ENCODE measurements at regions not wholly inside any gene's neighbourhood (a gene's known extent, or its start where the extent isn't known, plus 50 kb on each side); places are given as distances from the start of the nearest gene placed in this dataset.
A peak's percentile ranks its signal among the peaks of the same experiment; 100 is the strongest.
"Not testable (repeated sequence)": the region's sequence is repeated elsewhere in the genome, so short reads cannot be mapped to it uniquely, and the experiment has no call there.

- DNase-seq: no peak
Measured at GRCh38 chr1:234896477-234897389, 231.9 kb downstream of the TOMM20 start.

DNA sequence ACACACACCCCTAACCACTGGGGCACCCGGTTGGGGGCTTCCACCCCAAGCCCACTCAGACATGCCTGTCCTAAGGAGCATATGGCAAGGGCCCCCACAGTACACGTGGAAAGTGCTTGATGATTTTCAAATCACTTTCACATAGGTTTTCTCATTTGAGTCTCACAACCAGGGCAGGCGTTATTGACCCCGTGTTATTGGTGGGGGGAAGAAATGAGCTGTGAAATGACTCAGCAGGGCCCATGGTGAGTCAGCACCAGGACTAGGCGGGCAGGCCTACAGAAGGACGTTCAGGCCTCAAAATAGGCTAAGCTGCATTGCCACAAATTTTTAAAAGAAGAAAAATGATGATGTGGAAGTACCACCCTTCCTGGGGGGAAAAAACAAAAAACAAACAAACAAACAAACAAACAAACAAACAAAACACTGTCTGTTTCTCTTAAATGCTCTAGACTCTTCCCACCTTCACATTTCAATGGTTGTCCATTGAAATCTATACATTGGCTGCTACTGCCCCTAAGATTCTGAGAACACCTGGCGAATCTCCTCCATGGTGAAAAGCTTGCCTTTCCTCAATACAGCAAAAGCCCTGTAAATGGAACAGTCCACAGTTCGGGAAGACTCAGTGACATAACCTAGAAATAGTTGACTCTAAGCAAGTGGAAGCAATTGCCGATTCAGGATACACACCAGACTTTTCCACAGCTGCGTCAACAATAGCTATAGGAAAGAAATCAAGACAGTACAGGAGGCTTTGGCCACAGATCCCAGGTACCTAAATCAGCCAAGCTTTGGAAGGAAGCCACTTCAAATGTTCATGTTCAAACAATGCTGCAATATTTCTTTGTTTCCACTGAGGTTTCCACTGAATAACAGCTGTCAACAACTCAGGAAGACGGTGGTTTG is 234.7 kb downstream of the TOMM20 start:
- peak; percentile 24 for DNase-seq

GRCh38 chr1:234893359-234893724 is 235.3 kb downstream of the TOMM20 start:
- DNase-seq: no peak

GRCh38 chr1:234892642-234893041 is 236.0 kb downstream of the TOMM20 start:
- DNase-seq: no peak

DNA sequence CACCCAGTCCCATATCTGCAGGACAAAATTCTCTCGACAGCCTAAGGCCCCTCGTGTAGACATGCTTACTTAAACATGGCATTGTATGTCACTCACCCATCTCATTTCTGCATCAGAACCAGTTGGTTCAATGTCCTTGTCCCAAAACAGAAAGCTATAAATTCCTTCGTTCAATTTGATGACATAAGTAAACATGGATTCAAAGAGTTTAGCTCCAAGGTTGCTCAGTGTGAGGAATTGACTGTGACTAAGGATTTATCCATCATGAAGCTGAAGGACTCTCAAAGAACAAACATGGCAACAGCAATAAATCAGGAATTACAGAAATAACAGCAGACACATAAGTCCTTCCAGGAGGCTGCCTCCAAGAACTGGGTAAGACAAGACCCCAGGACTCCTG is 237.2 kb downstream of the TOMM20 start:
- DNase-seq: no peak

DNA sequence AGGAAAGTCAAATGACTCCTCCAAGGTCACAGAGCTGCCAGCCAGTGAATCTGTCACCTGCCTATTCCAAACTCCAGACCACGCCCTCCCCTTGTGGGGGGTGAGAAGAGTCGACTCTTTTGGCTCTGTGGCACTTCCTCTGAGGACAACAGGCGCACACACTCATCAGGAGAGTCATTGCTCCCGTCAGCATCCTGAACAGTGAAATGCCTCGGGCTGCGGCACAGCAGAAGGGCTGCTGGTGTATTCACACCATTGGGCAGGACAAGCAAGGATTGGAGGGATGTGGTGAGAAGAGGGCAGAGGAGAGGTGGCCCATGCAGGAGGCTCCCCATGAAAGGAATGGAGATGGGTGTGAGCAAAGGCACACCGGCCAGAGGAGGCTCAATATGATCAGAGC is 239.0 kb downstream of the TOMM20 start:
- DNase-seq: no peak

DNA sequence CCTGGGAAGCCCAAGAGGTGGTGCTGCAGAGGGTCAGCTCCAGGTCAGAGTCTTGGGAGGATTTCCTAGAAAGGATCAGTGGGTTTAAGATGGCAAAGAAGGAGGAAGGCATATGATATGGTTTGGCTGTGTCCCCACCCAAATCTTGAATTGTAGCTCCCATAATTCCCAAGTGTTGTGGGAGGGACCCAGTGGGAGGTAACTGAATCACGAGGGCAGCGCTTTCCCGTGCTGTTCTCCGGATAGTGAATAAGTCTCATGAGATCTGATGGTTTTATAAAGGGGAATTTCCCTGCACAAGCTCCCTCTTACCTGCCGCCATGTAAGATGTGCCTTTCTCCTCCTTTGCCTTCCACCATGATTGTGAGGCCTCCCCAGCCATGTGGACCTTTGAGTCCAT is 240.4 kb downstream of the TOMM20 start:
- not testable (repeated sequence) for DNase-seq

DNA sequence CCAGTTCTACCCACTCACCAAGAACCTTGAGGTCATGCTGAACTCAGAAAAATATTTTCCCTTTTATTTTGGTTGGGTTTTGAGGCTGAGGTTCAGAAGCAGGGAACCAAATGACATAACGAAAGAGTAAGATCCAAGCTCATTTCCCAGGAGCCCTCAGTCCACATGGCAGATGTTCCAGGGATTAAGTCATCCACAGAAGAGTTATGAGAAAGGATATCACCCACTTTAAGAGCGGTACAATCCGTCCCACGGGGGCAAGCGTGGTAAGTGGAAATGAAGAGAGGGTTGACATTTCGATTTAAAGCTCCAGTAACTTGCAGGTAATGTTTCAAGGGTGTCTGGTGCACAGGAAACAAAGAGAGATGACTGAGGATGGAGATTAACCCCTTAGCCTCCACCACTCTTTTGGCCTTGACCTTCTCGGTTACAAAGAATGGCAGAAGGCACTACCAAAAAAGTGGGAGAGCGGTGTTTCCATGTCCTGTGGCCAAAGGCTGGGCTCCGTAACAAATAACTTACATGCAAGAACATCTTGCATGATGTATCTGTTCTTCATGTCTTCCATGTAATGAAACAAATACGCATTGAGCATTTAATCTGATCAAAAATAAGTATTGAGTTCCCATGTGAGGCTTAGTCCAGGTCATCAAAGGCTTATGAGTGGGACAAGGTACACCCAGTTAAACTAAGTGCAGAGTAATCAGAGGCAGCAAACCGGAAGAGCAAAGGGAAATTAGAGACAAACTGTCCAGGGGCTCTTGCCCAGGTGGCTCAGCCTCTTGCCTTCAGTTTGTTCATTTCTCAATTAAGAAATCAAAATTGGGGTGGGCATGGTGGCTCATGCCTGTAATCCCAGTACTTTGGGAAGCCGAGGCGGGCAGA is 241.4 kb downstream of the TOMM20 start:
- DNase-seq: no peak

GRCh38 chr1:234886081-234886984 is 242.3 kb downstream of the TOMM20 start:
- DNase-seq: no peak

- no peak for DNase-seq
Measured at GRCh38 chr1:234885601-234886000, 243.0 kb downstream of the TOMM20 start.

GRCh38 chr1:234884701-234885100 is 243.9 kb downstream of the TOMM20 start:
- no peak for DNase-seq

GRCh38 chr1:234884006-234884405 is 244.6 kb downstream of the TOMM20 start:
- no peak for DNase-seq

- DNase-seq: no peak
Measured at GRCh38 chr1:234882898-234883297, 245.7 kb downstream of the TOMM20 start.

DNA sequence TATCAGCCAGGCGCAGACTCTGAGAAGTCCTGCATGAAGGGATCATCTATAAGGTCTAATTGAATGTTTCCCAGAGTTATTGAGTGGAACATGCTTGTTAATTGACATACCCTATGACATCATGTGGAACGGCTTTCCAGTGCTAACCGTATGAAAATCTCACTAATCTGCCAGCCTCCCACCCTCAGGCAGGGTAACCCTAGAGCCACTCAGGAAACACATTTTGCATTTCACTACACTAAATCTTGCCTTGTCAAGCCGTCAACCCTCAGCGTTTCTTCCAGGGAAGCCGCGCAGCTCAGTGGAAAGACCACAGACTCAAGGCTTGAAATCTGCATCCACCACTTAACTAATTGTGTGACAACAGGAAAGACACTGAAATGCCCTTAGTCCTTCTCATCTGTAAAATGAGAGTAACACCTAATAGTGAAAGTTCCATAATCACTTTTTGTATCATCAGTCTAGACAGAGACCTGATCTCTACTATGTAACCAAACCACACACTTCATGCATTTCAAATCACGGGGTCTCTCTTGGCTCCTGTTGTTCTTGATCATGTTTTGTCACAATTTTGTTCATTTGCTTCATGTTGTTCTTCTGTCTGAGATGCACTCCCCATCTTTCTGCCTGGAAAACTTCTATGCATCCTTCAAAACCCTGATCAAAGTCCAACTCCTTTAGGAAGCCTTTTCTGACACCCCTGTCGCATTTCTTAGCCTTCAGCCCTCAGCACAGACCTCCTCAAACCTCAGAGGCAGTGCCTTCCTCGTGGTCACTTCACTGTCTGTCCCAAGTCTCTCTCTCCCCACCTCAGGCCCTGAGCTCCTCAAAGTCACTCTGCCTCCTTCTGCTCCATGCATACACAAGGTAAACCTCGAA is 246.5 kb downstream of the TOMM20 start:
- DNase-seq: no peak

DNA sequence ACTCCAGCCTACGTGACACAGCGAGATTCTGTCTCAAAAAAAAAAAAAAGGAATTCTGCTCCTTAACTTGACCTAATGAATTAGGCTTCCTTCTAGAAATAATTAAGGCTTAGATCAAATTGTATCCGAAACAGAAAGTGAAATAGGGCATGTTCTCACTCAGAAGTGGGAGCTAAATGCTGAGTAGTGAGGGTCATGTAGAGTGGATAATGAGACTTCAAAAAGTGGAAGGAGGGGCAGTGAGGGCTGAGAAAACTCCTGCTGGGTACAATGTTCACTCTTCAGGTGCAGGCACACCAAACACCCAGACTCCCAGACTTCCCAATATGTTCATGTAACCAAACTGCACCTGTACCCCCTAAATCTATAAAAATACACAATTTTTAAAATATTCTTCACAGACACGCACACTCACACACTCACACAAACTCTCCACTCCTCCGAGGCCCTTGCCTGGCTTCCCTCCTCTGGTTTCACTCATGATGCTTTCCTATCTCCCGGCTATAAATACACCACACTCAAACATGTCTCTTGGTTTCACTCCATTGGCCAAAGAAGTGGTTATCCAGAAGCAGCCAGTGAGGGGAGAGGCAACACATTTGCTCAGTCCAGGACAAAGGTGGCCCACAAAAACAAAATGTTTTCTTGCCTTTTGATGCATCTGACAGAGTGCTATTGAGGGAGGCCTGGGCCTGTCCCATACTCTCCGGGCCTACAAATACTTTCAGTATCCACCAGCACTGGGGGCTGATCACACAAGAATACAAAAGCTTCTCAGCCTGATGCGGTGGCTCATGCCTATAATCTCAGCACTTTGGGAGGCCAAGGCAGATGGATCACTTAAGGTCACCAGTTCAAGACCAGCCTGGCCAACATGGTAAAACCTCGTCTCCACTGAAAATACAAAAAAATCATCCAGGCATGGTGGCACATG is 249.2 kb downstream of the TOMM20 start:
- DNase-seq: no peak

DNA sequence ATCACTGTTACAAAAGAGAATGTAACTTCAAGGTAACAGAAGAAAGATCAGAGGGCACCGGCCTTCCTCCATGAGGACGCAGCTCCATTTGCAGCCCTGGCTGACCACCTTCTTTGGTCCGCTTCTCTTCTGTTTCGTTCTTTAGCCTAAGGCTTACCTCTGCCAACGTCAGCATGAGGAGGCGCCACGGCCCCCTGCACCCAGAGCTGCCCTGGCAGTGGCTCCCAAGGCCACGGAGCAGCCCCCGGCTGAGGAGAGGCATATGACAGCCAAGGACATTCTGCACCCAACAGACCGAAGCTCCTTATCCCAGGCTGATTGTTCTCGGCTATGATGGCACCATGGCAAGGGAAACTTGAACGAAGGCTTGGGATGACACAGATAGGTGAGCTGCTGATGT is 250.3 kb downstream of the TOMM20 start:
- no peak for DNase-seq

GRCh38 chr1:234877761-234878160 is 250.9 kb downstream of the TOMM20 start:
- no peak for DNase-seq

DNA sequence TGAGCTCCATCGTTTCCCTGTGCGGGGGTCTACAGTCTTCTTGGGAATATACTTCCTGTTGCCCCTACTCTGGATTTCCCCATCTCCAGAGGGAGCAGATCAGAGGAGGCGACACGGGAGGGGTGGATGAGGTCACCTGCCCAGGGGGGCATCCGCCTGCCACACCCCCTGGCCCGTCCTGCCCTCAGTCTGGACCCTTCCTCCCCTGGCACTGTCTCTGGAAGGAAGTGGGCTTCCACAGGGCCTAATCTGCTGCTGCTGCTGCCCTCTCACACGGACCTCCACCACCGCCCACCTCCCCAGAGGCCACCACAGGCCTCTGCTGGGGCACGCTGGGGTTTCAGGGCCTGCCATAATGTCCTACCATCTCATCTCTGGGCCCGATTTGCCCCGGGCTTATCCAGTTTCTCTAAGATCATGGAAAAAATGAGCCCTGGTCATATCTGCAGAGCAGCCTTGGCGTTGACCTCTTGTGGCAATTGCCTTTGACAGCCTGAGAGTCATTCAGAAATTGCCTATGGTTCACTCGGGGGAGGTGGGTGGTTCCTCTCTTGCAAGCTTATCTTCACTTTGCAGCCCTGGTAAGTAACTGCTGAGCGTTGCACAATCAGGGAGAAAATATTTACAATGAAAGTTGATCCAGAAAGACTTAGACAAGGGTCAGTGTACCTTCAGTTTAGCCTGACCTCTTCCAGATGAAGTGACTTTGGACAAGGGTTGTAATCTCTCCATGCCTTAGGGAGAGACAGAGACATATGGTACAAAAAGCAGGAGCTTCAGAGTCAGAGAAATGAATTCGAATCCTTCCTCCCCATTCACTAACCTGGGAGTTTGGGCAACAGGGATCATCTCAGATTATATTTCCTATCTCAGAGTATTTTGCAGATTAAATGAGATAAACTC is 252.4 kb downstream of the TOMM20 start:
- no peak for DNase-seq
